Left hindlimb (tissue), 1 donor: ENCODE measurements at regions not wholly inside any gene's neighbourhood (a gene's known extent, or its start where the extent isn't known, plus 50 kb on each side); places are given as distances from the start of the nearest gene placed in this dataset.

ENCODE experiments used
- DNase-seq: peaks from one replicate; pipeline ENCODE4 v3.0.0-alpha.2; 2018

DNA sequence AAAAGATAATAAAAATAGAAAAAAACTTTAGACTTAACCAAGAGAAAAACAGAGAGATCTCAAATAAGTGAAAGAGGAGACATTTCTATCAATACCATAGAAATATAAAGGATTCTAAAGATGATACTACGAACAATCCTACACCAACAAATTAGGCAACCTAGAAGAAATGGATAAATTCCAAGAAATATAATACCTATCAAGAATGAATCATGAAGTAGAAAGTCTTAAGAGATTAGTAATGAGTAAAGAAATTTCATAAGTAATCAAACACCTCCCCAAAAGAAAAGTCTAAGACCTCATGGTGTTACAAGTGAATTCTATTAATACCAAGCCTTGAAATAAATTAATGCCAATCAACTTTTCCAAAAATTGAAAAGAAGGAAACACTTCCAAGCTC lies 1584.5 kb upstream of the MIR17HG start:
- no peak for DNase-seq

DNA sequence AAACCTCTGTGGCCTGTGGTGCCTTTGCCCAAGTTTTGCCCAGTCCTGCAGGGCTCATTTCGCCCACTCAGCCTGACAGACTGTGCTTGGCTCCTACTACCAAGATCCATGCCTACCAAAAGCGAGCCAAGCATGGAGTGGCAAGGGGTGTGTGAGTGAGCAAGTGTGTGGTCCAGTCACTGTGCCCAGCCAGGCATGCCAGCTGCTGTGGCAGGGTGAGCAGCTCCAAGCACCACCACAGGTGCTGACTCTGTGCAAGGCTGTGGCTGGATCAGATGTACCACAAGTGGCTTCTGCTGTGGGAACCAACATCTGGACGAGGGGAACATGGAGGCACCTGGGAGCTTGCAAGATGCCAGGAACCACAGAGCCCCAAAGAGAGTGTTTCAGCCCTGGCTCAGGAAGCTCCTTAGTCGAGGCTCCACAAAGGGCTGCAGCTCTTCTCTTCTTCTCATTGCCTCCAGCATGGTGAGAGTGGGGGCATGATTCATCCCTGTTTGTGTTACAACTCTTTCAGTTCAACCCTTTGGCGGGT lies 1564.2 kb upstream of the MIR17HG start:
- DNase-seq = no peak

DNA sequence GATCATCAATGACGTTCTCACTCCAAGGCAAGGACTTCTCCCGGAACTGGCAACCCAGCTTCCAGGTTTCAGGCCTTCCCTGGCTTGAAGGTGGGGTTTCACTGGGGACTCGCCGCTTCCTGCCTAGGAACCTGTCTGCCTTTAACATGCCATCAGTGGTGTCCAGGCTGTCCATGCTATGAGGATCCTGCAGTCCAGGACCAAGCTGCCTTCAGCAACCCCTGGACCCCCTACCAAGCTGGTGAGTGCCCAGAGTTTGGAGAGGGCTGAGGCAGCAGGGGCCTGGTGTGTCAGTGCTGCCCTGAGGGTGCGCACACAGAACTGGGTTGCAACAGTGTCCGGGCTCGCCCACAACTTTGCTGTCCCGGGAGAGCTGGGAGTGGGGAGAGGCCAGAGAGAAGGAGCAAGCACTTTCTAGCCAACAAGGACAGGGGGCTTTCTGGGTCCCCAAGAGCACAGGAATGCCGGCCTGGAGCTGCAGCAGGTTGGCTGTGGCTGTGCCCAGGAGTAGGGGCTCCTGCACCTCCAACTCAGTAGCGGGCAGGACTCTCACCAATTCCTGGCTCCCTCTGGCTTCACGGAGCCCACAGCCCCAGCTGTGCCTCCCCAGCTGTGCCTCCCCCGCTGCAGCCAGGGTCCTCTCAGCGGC lies 1563.2 kb upstream of the MIR17HG start:
- no peak for DNase-seq

DNA sequence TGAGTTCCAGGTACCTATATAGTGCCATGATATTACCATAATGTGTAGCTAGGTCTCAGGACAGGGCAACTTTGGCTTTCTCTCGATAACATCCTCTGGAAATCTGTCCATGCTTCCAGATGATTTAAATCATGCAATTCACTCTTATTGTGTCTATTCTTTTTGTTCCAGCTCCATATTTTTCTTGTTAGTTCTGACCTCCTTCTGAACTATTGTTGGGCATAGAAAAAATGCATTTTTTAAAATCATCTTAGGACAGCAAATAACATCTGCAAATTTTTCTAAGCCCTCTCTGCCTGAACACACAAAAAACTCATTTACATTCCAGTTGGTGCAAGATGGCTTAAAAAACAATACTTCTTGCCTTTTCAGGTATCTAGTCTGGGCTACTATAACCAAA lies 1561.0 kb upstream of the MIR17HG start:
- DNase-seq = no peak

DNA sequence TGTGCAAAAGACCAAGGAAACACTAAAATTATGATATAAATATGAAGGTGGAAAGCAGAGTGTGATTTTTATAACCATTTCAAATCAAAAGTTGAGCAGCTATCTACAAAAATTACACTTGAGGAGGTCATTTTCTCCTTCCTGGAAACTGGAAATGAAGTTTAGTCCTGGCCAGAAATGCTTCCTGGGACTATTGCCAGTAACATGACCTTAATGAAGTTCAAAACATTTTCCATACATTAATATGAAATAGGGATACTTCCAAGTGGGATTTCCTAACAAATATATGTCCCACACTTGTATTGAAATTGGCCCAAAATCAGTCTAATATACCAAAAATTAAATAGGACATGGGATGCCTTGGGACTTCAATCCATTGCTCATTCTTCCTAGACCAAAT lies 1556.8 kb upstream of the MIR17HG start:
- DNase-seq = no peak

DNA sequence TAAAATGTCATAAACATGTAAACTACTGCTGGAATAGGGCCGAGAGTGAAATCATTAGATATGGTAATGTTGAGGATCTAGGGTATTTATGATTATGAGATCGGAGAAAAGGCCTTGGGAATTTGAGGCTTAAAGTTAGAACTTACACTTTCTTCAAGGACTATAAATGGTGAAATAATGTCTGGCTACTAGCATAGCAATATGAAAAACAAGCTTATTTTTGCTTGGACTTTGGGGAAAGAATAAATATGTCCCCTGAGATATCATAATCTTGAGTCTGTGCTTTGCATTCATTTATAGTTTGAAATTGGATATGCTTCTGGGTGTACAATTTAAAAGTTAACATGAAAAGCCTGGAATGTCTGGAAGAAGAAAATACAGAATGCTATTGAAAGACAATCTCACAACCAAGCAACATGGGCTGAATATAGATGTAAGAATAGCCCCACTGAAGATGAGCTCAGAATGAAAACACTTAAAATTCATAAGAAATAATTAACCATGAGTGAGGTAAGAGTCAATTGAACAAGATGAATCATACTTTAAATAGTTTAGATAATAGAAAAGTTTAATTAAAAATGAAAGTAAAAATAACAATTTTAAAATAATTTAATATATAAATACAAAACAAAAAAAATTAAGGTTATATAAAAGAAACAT lies 1555.4 kb upstream of the MIR17HG start:
- DNase-seq = no peak

DNA sequence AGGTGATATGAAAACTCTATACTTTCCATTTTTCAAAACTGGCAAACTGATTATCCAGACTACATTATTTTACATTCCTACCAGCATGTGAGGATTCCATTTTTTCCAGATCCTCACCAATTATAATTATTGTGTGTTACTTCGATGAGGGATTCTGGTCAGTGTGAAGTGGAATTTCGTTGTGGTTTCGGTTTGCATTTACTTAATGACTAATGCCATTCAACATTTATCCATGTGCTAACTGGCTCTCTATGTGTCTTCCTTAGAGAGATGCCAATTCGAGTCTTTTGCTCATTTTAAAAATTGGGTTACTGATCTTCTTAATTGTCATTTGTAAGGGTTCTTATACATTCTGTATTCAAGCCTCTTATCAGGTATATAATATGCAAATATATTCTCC lies 1551.3 kb upstream of the MIR17HG start:
- DNase-seq = no peak

DNA sequence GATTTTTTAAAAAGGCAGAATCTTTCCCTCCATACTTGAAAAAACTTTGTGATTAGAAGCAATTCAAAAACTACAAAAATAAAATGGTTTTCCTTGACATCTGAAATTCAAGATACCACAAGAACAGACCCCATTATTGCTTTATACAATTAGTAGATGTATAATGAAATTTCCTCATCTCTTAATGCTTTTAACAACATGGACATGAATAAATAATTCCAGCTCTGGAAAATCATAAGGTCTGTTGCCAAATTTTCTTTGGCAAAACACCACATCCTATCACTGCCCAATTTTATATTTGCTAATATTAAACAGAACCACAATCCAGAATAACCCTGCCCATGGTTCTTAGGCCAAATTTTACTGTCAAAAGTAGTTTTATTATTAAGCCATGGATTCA lies 1543.6 kb upstream of the MIR17HG start:
- no peak for DNase-seq

DNA sequence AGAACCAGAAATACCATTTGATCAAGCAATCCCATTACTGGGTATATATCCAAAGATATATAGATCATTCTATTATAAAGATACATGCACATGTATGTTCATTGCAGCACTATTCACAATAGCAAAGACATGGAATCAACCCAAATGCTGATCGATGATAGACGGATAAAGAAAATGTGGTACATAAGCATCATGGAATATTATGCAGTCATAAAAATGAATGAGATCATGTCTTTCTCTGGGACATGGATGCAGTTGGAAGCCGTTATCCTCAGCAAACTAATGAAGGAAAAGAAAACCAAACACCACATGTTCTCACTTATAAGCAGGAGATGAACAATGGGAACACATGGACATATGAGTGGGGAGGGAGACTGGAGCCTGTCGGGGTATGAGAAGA lies 1540.9 kb upstream of the MIR17HG start:
- no peak for DNase-seq

DNA sequence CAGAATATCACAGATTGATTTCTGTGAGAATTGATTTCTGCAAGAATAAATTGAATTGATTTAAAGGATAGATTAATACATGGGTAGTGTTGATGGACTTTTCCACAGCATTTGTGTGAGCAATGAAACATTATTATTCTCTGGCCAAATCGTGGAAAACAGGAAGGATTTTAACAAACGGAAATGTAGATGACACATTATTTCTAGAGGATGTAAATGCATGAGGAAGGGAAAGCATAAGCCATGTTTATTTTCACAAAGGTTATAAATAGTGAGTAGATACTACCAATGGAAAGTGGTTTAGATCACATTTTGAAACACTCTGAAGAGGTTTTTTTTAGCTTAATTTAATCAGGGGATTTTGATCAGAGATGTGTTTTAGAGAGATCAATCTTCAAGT lies 1534.6 kb upstream of the MIR17HG start:
- DNase-seq = no peak

DNA sequence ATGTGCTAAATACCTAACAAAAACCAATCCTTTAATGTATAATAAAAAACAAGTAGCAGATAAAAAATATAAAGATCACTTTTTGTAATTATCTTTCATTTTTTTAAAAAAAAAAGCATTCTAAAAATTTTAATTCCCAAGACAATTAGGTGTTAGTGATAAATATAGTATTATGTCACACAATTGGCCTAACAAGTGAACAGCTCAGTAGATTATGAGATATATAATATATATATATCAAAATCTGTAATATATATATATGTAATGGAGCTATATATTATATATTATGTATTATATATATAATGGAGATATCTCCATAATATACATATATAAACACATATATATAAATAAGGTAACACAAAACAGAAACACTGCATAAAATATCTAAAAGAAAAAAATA lies 1531.1 kb upstream of the MIR17HG start:
- no peak for DNase-seq

DNA sequence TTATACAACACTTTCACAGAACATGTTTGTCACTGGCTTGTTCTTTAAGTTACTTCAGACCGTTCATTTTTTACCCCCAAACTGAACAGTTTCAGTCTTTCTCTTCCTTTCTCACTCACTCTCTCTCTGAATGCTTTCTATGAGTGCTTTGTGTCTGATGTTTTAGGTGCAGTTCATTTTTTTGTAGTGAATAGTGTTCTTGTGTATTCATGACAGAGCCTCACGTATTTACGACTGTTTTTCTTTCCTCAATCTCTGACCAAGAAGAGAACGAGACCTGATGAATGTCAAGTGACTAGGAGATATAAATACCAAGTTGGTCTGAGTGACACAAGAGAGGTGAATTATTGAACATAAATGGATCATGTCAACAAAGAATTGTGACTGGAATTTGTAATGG lies 1525.0 kb upstream of the MIR17HG start:
- no peak for DNase-seq

DNA sequence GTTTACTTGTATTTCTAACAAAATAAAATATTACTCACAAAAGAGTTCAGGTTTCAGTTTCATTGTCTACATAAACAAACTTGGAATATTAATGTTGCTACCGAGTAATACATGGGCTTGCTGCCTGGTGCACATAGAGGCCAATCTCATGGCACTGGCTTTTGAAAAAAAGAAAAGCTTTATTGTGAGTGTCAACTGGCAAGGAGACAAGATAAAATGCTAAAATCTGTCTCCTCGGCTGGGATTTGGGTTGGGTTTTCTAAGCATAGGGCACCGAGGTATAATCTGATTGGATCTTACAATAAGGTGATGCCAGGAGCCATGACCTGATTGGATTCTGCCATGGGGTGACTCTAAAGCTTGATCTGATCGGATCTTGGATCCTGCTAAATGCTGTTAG lies 1519.9 kb upstream of the MIR17HG start:
- no peak for DNase-seq

DNA sequence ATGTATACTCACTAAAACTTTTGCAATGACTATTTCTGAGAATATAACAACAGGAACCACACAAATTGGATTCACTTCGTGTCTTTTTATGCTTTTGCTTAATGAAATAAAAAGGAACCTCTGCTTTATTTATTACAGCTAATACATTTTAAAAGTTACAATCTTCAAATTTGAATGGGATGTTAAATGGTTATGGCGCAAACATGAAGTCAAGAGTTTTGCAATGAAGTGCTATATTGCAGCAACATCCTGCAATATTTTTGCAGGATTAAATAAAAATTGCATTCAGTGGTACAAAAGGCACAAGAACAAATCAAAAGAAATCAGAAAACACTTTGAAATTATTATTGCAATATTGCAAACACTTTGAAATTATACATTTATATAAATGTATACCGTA lies 1519.0 kb upstream of the MIR17HG start:
- DNase-seq = no peak

DNA sequence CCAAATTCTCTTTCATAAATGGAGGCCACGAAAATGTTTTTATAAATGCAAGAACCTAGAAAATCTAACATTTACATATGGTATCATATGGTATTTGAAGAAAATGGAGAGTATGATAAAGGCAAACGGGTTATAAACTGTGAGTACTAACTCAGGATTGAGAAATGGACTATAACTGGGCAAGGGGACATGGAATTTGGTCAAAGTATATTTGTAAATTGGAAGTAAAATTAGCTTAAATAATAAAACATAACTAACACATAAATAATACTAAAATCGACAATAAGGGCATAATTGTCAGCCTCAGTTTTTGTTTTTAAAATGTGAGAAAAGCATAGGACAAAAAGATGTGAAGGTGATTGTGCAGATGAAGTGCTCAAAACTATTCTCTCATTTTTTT lies 1516.3 kb upstream of the MIR17HG start:
- no peak for DNase-seq

DNA sequence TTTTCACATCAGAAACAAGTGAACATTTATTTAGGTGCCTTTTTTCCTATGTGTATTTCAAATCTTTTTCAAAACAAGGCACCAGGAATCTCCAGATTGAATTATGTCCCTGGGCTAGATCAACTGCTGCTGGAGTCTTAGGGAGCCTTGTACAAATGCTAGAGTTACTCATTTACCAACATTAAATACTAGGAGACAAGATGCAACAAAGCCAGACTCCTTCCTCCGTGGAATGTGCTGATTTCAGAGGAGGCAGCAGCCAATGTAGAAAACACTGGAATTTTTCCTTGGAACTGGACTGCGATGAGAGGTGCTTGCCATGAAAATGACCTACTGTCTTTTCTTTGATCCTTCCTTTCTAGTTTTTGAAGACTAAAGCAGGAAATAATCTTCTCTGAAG lies 1514.7 kb upstream of the MIR17HG start:
- DNase-seq = no peak

DNA sequence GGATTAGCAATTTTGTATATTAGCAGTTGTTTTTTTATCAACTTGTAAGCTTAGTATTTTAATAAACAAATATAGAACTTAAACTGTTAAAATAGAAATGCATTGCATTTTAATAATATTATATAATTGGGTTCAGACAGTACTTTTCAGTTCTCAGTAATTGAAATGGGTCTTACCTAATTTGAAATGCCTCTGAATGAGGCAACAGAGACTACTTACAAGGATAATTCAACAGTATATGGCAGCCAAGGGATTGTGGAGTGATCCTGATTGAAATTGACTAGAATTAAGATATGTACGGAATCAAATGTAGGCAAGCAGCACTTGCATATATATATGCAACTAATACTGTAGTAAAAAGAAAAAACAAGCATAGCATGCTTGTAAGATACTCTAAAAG lies 1503.9 kb upstream of the MIR17HG start:
- DNase-seq = no peak

DNA sequence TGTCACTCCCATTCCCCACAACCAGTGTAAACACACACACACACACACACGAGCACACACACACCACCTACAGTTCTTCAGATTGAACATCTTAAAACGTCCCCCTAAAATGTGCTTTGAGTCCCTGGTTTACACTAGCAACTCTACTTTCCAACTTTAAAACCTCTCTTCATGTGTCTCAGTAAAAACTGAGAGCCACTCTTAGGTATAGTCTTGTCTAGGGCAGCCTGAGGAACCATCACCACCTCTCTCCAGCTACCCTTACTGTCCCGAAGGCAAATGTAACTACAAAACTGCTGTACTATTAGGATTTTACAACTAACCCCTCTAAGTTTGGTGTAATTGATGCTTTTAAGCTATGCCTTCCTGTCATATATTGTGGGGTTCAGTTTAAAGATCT lies 1501.6 kb upstream of the MIR17HG start:
- no peak for DNase-seq

DNA sequence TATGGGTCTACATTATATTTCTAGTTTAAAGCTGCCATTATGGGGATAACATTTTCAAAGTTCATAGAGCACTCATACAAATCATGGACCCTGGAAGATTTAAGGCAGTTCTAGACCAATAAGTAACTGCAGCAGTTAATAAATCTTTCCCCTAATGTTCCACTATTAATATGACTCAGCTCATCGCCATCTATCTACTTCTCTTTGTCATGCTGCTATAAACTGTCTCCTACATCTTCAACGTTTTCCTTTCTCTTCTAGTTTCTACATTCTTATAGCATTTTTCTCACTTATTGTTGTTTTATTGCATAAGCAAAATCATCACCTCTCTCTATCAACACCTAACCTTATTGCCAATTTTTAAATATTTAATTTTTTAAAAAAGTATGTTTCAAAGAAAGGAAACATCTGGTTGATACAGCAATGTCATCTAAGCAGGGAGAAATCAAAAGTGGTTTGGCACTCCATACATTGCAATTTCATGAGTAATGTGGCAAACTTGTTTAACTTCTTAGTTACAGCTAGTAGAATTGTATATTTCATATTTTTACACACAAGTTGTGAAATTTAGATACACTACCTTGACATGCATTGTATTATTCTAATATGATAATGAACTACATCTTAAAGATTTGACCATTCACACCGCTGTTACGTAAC lies 1500.4 kb upstream of the MIR17HG start:
- no peak for DNase-seq

DNA sequence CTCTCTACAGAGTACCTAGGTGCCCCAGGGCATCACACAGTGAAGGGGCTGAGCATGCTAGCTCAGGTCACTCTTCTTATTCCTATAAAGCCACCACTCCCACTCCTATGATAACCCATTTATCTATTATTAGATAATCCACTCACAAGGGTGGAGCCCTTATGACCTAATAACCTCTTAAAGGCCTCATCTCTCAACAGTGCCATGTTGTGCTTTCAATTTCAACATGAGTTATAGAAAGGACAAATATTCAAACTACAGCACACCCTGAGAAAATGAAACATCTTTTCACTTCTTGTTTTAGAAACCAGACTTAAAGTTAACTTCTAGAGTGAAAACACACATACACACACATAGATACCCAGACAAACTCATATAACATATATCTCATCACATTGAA lies 1494.9 kb upstream of the MIR17HG start:
- no peak for DNase-seq

DNA sequence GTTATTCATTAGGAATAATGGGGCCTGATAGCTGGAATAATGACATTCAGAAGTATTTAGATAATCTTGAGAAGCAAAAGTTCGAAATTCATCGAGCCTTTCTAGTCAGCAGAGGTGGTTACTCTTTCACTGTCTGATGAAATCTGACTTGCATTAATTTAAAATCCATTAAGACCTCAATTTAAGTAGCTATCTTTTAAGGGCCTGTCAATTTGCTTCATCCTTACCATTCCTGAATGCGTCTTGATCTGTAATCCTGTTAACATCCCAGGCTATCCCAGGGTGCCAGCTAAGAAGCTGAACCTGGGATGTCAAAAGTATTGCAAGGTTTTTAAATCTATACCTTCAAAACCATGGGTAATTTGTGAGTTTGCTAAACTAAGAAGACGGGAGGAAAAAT lies 1491.0 kb upstream of the MIR17HG start:
- DNase-seq = no peak

DNA sequence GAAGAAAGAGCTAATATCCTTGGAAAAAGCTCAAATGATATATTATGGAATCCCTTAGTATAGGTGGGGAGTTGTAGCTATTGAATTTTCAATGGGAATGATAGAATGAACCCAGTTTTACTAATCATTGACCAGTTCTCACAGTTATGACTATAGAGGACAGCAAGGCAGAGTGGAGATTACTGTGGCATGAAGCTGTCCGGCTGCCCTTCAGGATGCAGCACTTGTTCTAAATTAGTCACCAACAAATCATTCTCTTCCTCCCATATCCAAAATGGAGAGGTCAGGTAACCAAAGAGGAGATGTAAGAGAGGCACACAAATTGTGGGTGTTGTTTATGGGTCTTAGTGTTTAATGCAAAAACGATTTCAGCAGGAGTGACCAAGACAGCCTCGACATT lies 1490.0 kb upstream of the MIR17HG start:
- no peak for DNase-seq

DNA sequence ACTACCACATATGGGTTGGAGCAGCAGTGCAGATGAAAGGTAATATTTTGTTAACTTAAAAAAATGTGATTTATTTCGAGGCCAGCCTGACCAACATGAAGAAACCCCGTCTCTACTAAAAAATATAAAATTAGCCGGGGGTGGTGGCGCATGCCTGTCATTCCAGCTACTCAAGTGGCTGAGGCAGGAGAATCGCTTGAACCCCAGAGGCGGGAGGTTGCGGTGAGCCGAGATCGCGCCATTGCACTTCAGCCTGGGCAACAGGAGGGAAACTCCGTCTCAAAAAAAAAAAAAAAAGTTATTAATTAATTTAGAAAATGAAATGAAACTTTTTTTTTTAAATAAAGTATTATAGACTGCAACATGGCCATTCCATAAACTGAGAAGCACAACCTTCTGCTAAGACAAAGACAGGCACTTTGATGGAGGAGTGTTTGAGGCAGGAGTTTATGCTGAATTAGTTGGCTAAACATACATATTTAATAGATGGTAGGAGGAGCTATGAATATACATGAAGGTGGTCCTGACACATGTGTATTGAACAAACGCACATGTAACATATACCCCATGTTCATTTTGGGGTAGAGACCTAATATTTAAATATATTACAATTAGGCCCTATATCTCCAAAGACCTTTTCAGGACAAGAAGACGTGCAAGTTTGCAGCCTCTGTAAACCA lies 1485.3 kb upstream of the MIR17HG start:
- DNase-seq = no peak

DNA sequence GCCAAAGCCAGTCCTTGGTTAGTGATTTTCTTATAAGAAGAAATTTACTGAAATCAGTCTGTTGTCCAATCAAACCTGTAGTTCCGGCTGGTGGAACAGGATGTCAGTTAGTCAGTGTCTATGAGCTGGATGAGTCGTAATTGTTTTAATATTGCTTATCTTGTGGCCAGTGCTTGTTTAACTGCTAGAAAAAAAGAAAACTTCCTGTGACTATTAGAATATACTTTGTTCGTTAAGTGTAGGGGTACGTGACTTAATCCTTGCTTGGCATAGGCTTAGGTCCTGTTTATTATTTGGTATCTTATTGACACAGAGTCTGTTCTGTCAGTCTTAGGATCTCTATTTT lies 1484.8 kb upstream of the MIR17HG start:
- DNase-seq = no peak
